Spleen (tissue), 7 donors: ENCODE measurements at regions not wholly inside any gene's neighbourhood (a gene's known extent, or its start where the extent isn't known, plus 50 kb on each side); places are given as distances from the start of the nearest gene placed in this dataset.

Experiments
- POLR2A ChIP-seq, 3 donors: fragments of 450-650 bp; IDR thresholded peaks; one replicate each; pipeline ENCODE4 v1.5.1; 2017; ENCODE audit warnings: antibody characterized with exemption in 3 of 3, mild to moderate bottlenecking in 1 of 3
- TF ChIP-seq, protein P1 (sequence below), 11 experiments: fragments of 200-600 bp in 7 of 11; fragments of 450-650 bp in 4 of 11; sonication (generic) in 4 of 11; IDR thresholded peaks in 8 of 11; conservative IDR thresholded peaks in 3 of 11; 1 replicate in 7 of 11; 2 replicates in 4 of 11; pipeline versions ENCODE4 v1.4.0 to v1.8.0; 2016 to 2021; ENCODE audit warnings: antibody characterized with exemption in 11 of 11, inconsistent platforms in 4 of 11, mild to moderate bottlenecking in 1 of 11
- donor health status: DM: no; HTN: no; CAD: no; lungs with moderate emphysema.
- donor health status: DM: no; HTN: no; CAD: no.
- donor health status: DM: no; HTN: no; CAD: no.

DNA sequence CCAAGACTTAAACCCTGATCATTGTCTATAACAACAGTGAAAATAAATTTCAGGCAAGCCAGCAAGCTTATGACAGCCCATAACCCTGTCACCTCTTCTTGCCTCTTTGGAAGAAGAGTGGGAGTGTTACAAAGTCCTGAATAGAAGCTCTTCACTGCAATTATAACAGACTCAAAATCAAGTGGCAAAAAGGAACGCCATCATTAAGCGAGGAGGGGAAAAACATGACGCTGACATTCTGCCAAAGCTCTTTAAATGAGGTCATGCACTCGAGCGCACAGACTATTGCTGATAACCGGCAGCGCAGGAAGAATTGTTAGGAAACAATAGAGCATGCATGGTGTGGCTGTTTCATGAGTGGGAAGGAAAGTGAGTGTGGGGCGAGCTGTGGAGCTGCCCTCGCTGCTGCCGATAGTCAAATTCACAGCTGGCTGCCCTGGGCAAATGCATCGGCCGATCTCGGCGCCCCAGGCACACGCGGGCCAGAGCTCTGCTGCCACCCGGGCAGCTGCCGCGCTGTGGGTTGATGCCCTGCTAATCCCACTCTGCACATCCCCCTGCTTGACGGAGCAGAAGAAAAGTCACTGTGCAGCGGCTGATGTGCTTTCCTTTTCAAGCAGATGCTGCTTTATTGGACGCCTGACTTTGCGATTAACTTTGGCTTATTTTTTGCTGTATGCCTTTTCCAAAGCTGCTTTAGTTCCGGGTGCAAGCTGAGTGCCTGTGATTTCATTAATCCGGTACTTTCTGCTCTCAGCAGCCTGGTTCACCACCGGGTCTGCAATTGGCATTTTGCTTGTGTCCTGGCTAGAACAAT lies 102.4 kb upstream of the ST6GALNAC5 start:
- TF ChIP-seq, protein P1, sequence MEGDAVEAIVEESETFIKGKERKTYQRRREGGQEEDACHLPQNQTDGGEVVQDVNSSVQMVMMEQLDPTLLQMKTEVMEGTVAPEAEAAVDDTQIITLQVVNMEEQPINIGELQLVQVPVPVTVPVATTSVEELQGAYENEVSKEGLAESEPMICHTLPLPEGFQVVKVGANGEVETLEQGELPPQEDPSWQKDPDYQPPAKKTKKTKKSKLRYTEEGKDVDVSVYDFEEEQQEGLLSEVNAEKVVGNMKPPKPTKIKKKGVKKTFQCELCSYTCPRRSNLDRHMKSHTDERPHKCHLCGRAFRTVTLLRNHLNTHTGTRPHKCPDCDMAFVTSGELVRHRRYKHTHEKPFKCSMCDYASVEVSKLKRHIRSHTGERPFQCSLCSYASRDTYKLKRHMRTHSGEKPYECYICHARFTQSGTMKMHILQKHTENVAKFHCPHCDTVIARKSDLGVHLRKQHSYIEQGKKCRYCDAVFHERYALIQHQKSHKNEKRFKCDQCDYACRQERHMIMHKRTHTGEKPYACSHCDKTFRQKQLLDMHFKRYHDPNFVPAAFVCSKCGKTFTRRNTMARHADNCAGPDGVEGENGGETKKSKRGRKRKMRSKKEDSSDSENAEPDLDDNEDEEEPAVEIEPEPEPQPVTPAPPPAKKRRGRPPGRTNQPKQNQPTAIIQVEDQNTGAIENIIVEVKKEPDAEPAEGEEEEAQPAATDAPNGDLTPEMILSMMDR (IDR thresholded peaks at IDR 0.05 in 8 of 11, conservative IDR thresholded peaks at IDR 0.05 in 3 of 11): no peak
- TF ChIP-seq POLR2A (IDR thresholded peaks at IDR 0.05): no peak
